ENCODE measurements at regions not wholly inside any gene's neighbourhood (a gene's known extent, or its start where the extent isn't known, plus 50 kb on each side); places are given as distances from the start of the nearest gene placed in this dataset.

DNA sequence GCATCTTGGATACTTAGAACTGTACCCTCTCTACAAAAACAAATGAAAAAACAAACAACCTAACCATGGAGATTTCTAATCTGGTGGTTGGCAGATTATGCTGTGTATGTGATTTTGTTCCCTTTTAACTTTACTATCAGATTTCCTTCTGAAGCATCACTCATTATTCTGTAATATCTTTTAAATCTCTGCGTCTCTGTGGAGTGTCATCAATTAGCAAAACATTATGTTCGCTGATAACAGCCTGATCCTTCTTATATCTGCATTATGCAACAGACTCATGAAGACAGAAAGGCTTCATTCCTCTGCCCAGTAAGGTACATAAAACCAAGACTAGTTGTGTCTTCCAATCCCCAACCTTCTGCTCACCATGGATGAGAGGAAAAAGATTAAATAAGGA, 110.3 kb upstream of the PDE5A start:
- TF ChIP-seq POLR2A (IDR thresholded peaks at IDR 0.05): no peak
- TF ChIP-seq, protein P1, sequence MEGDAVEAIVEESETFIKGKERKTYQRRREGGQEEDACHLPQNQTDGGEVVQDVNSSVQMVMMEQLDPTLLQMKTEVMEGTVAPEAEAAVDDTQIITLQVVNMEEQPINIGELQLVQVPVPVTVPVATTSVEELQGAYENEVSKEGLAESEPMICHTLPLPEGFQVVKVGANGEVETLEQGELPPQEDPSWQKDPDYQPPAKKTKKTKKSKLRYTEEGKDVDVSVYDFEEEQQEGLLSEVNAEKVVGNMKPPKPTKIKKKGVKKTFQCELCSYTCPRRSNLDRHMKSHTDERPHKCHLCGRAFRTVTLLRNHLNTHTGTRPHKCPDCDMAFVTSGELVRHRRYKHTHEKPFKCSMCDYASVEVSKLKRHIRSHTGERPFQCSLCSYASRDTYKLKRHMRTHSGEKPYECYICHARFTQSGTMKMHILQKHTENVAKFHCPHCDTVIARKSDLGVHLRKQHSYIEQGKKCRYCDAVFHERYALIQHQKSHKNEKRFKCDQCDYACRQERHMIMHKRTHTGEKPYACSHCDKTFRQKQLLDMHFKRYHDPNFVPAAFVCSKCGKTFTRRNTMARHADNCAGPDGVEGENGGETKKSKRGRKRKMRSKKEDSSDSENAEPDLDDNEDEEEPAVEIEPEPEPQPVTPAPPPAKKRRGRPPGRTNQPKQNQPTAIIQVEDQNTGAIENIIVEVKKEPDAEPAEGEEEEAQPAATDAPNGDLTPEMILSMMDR (IDR thresholded peaks at IDR 0.05): no peak

Data from testis (tissue), 2 donors.